Right kidney (tissue), 1 donor: ENCODE measurements at regions not wholly inside any gene's neighbourhood (a gene's known extent, or its start where the extent isn't known, plus 50 kb on each side); places are given as distances from the start of the nearest gene placed in this dataset.
"Not testable (repeated sequence)": the region's sequence is repeated elsewhere in the genome, so short reads cannot be mapped to it uniquely, and the experiment has no call there.

Experiments
- DNase-seq: peaks from one replicate; pipeline ENCODE4 v3.0.0-alpha.2; 2016

GRCh38 chr2:34806891-34807290, 1207.8 kb upstream of the FAM98A start:
- no peak for DNase-seq

DNA sequence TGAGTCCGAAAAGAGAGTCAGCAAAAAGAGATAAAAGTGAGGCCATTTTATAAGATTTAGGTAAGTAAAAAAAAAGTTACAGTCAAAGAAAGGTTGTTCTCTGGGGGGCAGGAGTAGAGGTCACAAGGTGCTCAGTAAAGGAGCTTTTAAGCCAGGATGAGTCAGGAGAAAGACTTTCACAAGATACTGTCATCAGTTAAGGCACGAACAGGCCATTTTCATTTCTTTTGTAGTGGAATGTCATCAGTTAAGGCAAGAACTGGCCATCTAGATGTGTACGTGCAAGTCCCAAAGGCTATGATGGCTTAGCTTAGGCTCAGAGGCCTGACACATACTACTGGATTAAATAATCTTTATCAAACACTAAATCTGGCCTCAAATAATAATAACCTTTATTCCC, 1207.3 kb upstream of the FAM98A start:
- DNase-seq, result no peak

DNA sequence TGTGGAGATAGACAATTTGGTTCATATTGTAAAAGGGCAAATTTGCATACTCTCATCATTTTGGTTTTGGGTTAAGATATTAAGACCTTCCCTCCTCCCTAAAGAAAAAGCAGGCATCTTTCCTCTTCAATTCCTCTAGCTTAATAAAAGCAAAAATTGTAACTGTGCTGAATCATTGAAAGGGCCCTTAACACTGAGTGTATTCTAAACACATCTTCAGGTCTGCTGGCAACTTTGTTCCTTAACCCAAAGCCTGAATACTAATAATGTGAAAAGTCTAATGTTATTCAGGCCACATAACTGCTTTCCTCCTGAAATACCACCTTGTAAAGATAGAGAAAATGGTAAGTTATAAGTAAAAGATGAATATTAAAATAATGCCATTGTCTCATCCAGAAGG, 1200.5 kb upstream of the FAM98A start:
- DNase-seq, result no peak

DNA sequence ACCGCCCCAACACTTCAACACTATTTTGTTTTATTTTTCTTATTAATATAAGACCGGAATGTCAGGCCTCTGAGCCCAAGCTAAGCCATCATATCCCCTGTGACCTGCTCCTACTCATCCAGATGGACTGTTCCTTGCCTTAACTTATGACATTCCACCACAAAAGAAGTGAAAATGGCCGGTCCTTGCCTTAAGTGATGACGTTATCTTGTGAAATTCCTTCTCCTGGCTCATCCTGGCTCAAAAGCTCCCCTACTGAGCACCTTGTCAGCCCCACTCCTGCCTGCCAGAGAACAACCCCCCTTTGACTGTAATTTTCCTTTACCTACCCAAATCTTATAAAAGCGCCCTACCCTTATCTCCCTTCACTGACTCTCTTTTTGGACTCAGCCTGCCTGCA, 1196.5 kb upstream of the FAM98A start:
- DNase-seq, result not testable (repeated sequence)

DNA sequence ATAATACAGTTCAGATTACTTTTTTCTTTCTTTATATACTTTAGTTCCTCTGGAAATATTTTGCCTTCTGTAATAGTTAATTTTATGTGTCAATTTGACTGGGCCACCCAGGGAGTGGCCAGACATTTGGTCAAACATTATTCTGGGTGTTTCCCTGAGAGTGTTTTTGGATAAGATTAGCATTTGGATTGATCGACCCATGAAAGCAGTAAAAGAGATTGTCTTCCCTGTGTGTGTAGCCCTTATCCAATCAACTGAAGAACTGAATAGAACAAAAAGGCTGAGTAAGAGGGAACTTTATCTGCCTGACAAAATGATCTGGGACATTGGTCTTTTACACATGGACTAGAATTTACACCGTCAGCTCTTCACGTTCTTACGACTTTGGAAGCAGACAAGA, 1190.1 kb upstream of the FAM98A start:
- DNase-seq, result no peak

DNA sequence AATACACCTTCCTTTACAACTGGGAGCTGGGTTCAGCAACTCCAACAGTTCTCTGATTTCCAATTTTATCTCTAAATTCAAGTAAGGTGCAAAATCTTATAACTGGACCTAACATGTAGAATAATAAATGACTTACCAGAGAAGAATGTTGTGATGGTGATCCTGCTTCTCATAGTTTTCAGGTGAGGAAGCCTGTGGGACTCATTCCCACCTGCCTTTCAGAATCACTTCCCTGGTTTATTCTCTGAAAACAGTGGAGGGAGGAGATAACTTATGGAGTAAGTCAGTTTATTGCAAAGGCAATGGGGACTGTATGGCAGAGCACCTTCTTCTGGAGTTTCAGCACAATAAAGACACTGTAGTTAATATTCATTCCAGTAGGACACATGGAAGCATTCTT, 1188.2 kb upstream of the FAM98A start:
- DNase-seq, result no peak

DNA sequence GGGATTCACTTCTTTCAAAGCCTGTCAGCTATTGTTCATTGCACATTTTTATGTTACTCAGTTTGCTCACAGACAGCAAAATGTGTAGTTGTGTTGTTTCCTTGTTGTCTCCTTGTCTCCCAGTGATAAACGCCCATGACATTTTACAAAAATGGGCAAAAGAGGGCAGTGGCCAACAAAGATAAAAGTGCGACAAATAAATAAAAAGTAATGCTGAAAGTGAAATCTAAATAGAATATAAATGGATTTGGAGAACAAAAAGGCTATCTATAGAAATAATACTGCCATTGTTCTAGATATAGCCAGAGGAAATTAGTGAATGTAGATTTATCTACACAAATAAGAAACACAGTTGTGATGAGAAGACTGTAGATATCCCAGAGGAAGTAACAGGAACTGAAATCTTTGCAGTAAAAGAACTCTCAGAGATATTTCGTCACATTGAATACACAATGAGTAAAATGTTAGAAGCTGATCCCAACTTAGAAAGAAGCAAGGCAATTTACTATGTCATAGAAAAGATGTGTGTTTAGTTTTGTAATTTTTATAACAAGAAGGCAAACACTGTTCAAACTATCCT, 1186.2 kb upstream of the FAM98A start:
- DNase-seq, result no peak

DNA sequence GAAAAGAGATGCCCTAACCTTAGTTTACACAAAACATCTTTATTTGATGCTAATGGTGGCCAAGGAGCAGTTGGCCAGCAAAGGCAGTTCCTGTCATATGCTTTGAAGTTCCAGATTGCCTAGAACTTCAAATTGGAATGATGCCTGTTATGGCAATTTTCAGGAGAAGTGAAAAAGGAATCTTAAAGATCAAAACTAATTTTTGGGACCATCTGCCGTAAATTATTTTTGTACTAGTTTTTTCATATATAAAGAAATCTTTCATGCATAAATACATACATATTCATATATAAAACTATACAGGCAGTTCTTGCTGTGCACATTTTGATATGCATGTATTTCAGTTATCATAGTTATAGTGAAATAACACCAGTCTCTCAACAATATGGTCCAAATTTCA, 1185.6 kb upstream of the FAM98A start:
- DNase-seq, result no peak

GRCh38 chr2:34750742-34751141, 1151.6 kb upstream of the FAM98A start:
- not testable (repeated sequence) for DNase-seq

DNA sequence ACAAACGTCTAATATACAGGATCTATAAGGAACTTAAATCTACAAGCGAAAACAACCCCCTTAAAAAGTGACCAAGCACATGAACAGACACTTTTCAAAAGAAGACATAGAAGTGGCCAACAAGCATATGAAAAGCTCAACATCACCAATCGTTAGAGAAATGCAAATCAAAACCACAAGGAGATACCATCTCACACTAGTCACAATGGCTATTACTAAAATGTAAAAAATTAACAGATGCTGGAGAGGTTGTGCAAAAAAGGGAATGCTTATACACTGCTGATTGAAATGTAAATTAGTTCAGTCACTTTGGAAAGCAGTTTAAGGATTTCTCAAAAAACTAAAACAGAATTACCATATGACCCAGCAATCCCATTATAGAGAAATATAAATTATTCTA, 1148.5 kb upstream of the FAM98A start:
- DNase-seq, result no peak

- DNase-seq, result no peak
Observed at GRCh38 chr2:34738691-34739090, 1139.6 kb upstream of the FAM98A start.

GRCh38 chr2:34737146-34737545, 1138.0 kb upstream of the FAM98A start:
- DNase-seq, result no peak

DNA sequence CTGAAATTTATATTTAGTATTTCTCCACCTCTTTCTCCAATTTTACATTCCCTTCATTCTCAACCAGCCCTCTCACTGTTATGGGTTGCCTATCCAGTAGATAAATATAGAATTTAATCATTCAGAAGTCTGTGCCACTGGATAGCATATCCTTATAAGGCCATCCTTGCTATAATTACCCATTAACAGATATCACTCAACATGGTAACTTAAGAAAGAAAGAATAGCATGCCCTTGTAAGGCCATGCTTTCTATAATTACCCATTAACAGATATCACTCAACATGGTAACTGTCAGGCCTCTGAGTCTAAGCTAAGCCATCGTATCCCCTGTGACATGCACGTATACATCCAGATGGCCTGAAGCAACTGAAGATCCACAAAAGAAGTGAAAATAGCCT, 1137.4 kb upstream of the FAM98A start:
- DNase-seq, result no peak

DNA sequence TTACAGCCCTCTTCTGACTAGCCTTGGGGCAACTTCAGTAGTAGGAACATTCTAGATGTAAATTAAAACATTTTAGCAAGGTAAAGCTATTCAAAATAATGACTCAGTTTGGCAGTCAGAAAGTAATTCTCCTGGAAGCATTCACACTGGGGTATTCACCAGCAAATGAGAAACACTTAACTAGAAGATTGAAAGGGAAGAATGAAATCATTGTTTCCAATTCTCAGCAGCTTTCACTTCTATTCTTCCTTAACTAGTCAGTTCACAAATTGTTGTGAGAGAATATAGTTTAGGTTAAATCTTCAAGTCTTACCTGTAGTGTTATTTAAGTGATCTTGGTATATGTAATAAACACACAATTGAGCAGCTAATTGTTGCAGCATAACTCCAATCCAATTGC, 1135.6 kb upstream of the FAM98A start:
- DNase-seq, result no peak

DNA sequence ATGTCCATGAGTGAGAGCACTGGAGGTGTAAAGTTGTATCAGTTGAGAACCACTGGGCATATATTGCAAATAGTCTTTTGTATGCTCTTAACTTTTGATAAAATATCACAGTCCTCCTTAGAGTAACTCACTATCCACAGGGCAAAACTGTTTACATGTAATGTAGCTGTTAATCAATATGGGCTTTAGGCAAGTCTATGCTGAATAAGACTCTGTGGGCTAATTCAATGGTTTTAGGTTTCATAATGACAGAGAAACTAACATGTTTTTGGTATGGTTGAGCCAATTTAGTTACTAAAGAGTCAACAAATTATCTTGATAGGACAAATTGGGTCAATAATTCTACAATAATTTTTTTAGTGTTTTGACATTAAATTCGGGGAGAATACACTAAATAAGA, 1134.9 kb upstream of the FAM98A start:
- DNase-seq, result no peak

GRCh38 chr2:34731292-34731691, 1132.2 kb upstream of the FAM98A start:
- DNase-seq, result no peak

DNA sequence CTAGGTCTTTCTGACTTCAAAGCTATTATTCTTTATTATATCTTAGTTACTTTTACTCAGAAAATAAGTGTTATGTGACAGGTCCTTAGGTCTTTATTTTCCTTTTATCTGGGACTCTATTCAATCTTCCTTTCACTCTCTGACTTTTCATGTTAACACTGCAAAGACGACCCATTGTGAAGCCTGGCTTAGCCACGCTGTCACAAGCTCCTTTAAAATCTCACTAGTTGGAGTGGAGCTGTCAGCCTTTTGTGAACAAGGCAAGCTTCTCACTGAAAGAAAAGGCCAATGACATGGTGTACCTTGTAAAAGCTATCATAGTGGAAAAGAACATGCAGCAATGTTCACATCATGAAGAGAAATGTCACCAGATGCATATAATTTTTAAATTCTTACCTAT, 1130.7 kb upstream of the FAM98A start:
- DNase-seq, result no peak

DNA sequence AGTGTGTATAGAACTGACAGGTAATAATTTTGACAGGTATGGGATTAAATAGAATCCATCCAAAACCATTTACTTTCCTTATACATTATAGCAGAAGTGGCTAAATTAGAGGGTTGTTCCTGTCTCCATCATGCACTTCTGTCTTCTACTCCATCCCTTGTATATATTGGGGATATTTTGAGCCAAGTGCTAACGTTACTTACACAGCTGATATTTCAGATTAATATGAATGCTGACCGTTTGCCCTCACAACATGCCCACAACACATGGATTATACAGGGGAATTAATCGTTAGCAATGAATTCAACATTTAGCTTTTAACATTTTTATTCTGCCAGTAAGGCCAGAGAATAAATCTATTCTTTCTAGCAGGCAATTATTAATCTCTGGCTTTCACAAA, 1125.0 kb upstream of the FAM98A start:
- DNase-seq, result no peak

GRCh38 chr2:34723683-34724082, 1124.6 kb upstream of the FAM98A start:
- no peak for DNase-seq

DNA sequence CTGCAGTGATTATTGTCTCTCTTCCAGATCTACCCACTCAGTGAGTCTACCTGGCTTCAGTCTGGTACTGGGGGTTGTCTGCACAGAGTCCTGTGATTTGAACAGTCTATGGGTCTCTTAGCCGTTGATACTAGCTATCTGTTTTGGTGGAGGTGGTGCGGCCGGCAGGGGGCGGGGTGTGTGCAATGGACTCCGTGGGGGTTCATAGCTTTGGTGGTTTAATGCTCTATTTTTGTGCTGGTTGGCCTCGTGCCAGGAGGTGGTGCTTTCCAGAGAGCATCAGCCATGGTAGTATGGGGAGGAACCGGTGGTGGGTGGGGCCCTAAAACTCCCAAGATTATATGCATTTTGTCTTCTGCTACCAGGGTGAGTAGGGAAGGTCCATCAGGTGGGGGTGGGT, 1120.1 kb upstream of the FAM98A start:
- DNase-seq, result no peak

DNA sequence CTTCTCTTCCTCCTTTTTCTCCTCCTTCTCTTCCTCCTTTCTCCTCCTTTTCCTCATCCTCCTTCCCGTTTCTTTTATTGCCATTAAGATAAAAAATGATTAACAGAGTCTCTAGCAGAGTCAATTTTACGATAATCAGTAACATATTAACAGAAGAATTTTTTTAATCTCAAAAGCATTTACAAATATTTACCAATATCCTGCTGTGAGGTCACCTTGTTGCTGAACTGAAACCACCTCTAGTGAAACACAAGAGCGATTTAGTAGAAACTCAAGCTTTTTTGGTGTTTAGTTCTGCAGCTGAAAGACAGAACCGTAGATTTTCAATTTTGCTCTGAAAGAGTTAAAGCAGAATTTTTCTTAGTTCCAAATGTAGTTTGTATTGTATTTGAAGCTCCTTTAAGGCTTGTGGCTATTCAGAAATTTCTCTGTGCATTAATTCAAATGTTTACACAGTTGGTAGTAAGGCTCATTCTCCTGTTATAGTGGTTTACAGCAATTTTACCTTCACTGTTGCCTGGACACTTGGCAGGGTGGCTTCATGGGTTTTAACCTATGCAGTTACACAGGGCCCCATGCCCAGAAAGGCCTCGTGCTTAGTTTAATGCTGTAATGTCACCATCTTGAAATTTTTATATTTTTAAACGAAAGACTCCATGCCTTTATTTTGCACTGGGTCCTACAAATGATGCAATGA, 1106.6 kb upstream of the FAM98A start:
- DNase-seq, result peak; percentile 7

GRCh38 chr2:34703292-34703691, 1104.2 kb upstream of the FAM98A start:
- DNase-seq, result no peak

DNA sequence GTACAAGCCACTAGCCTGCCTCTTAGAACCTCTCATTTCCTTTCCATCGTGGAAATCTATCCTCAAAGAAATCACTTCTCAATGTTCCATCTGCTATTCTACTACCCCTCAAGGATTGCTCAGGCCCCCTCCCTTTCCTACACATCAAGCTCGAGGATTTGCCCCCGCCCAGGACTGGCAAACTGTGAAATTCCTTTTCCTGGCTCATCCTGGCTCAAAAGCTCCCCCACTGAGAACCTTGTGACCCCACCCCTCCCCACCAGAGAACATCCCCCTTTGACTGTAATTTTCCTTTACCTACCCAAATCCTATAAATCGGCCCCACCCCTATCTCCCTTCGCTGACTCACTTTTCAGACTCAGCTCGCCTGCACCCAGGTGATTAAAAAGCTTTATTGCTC, 1103.3 kb upstream of the FAM98A start:
- DNase-seq, result not testable (repeated sequence)

GRCh38 chr2:34677591-34677990, 1078.5 kb upstream of the FAM98A start:
- not testable (repeated sequence) for DNase-seq

- DNase-seq, result not testable (repeated sequence)
Observed at GRCh38 chr2:34677119-34677531, 1078.0 kb upstream of the FAM98A start.
